Bronchial epithelial cell (primary cell): ENCODE measurements at regions not wholly inside any gene's neighbourhood (a gene's known extent, or its start where the extent isn't known, plus 50 kb on each side); places are given as distances from the start of the nearest gene placed in this dataset.

Experiments
- DNase-seq: peaks from one replicate; pipeline ENCODE4 v3.0.0-alpha.2; 2010; ENCODE audit warnings: low read depth
- FAIRE-seq: peaks from 2 replicates; lab custom pipeline; 2011; peaks lifted over from hg19 to GRCh38; lab: Jason Lieb, UNC
- H3K27me3 ChIP-seq: 2 replicates; pipeline ENCODE4 v1.5.1; 2011; ENCODE audit warnings: low read length; ENCODE audit not compliant: control insufficient read depth, insufficient read depth
- H3K36me3 ChIP-seq: 2 replicates; pipeline ENCODE4 v1.5.1; 2011; ENCODE audit warnings: low read length; ENCODE audit not compliant: control insufficient read depth, insufficient read depth
- H3K4me3 ChIP-seq: 2 replicates; pipeline ENCODE4 v1.5.1; 2011; ENCODE audit warnings: mild to moderate bottlenecking, low read depth, low read length, control low read depth
- CTCF ChIP-seq: IDR thresholded peaks from 2 replicates; pipeline ENCODE4 v1.5.1; 2011; ENCODE audit warnings: mild to moderate bottlenecking, moderate library complexity, low read length, control low read depth, inconsistent platforms; ENCODE audit not compliant: insufficient read depth, severe bottlenecking

- Histone ChIP-seq H3K36me3 (no peaks in the 10 kb centered on the region), H3K4me3 (no peak overlapping the region), H3K27me3 (no peaks in the 10 kb centered on the region)
- DNase-seq (no peak), FAIRE-seq (no peak)
- TF ChIP-seq CTCF = no peak
Measured at GRCh38 chr20:34163307-34163706, 51.3 kb upstream of the EIF2S2 start.

DNA sequence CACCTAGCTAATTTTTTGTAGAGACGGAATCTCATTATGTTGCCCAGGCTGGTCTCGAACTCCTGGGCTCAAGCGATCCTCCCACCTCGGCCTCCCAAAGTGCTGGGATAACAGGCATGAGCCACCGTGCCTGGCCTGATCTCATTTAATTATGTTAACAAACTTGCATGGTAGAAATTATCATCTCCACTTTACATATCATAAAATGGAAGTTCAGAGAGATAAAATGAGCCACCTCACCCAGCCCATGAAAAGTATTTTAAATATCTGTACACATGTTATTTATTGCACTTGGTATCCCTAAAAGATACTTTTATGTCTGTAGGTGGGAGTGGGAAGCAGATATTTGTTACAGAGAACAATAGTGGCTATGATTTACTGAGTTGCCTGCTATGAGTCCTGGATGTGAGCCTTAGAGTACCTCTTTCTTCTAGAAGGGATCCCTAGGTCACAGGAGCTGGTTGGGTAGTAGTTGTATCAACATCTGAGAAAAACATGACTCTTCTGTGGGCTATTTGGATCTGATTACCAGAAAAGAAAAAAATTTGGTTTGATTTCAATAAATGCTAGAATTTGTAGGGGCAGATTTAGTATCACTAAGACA, 52.4 kb upstream of the EIF2S2 start:
- no peak for TF ChIP-seq CTCF

DNA sequence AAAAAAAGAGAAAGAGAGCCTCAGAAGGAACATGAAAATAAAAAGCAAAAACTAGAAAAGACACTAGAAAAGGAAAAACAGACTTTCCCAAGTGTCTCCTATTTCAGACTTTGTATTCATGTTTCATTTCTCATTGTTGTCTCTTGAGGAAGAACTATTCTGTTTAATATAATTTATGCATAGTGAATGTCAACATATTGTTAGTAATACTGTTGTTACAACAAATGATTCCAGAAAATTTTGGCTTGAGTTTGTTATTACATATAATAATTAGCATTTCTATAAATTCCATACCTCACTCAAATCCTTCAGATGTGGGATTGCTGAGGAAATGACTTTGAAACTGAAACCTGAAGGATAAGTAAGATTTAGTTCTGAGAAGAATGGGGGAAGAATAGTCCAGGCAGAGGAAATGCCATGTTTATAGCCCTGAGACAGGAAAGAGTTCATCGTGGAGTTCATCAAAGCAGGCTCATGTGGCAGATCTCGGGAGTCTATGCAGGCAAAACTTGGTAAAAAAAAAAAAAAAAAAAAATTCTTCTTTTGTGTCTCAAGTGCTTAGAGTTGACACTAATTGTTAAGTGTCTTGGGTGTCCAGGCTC, 53.1 kb upstream of the EIF2S2 start:
- no peaks in the 10 kb centered on the region for H3K27me3 ChIP-seq
- FAIRE-seq (no peak), DNase-seq (no peak)
- H3K4me3 ChIP-seq = no peak overlapping the region
- TF ChIP-seq CTCF = no peak
- no peaks in the 10 kb centered on the region for H3K36me3 ChIP-seq

More for the DNA sequence above, 52.4 kb upstream of the EIF2S2 start:
- Histone ChIP-seq H3K36me3 (no peaks in the 10 kb centered on the region), H3K4me3 (no peak overlapping the region), H3K27me3 (no peaks in the 10 kb centered on the region)
- FAIRE-seq (no peak), DNase-seq (no peak)

DNA sequence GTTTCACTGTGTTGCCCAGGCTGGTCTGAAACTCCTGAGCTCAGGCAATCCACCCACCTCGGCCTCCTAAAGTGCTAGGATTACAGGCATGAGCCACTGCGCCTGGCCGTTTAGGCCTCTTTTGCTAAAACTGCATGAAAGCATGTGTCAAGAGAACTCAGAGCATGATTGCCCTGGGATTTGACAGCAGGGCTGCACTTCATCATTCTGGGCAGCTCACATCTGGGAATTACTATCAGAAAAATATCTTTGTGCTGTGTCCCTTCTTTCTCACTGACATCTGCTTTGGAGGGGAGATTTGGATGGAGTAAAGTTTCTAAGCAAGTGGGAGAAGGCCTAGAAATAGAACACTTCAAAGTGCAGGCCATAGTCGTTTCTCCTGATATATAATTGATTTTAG, 59.6 kb upstream of the EIF2S2 start:
- no peak overlapping the region for H3K4me3 ChIP-seq
- DNase-seq = no peak
- no peaks in the 10 kb centered on the region for H3K27me3 ChIP-seq
- H3K36me3 ChIP-seq = no peaks in the 10 kb centered on the region
- FAIRE-seq = no peak
- no peak for TF ChIP-seq CTCF

- no peak for FAIRE-seq
- H3K4me3 ChIP-seq = no peak overlapping the region
- H3K36me3 ChIP-seq = no peaks in the 10 kb centered on the region
- no peaks in the 10 kb centered on the region for H3K27me3 ChIP-seq
- DNase-seq = no peak
- TF ChIP-seq CTCF = no peak
Measured at GRCh38 chr20:34172926-34173325, 60.9 kb upstream of the EIF2S2 start.

DNA sequence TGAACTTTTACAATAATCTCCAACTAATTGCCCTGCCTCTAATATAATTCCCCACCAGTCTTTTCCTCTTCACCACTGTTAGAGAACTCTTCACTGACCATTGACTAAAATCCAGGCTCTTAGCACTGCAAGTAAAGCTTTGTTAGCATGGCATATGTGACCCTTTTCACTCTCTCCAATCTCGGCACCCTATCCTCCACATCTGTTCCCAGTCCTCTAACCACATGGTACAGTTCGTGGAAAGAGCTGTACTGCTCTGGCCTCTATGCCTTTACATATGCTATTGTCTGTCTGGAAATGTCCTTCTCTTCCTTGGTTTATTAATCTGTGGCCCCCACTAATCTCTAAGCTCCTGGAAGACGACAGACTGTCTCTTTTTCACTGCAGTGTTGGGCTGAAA, 63.0 kb upstream of the EIF2S2 start:
- DNase-seq = no peak
- TF ChIP-seq CTCF = no peak
- H3K27me3 ChIP-seq = no peaks in the 10 kb centered on the region
- no peaks in the 10 kb centered on the region for H3K36me3 ChIP-seq
- no peak overlapping the region for H3K4me3 ChIP-seq
- no peak for FAIRE-seq
